ENCODE measurements at regions not wholly inside any gene's neighbourhood (a gene's known extent, or its start where the extent isn't known, plus 50 kb on each side); places are given as distances from the start of the nearest gene placed in this dataset.

DNA sequence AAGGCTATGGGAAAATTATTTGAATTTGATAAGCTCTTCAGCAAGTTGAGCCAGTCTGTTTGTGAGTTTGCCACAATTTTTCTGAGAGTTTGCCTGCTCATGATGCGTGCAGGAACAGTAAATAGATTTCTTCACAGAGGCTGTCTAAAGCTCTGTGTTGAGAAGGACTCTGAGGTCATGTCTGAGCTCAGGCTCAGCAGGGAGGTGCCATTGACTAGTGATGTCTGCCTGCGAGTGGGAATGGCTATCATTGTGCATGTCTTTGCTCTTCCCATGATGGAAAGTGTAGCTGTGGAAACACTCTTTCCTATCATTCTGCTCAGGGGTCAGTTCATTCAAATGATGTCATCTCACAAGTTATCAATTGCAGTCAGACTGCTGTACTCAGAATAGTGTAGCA, 142.8 kb downstream of the RASEF start:
- Histone ChIP-seq H3K4me1 (peaks cover 37% of the 10 kb centered on the region), H3K4me3 (no peak overlapping the region), H3K27ac (no peak overlapping the region), H3K9me3 (peaks cover 28% of the 10 kb centered on the region), H3K4me2 (no peak overlapping the region), H3K9ac (no peak overlapping the region), H3K27me3 (no peaks in the 10 kb centered on the region), H4K20me1 (no peaks in the 10 kb centered on the region), H3K36me3 (peaks cover 13% of the 10 kb centered on the region; the same call in 1 of the 2 replicates)
- no peak for TF ChIP-seq Cebpa-rat (IDR thresholded peaks at IDR 0.05)

DNA sequence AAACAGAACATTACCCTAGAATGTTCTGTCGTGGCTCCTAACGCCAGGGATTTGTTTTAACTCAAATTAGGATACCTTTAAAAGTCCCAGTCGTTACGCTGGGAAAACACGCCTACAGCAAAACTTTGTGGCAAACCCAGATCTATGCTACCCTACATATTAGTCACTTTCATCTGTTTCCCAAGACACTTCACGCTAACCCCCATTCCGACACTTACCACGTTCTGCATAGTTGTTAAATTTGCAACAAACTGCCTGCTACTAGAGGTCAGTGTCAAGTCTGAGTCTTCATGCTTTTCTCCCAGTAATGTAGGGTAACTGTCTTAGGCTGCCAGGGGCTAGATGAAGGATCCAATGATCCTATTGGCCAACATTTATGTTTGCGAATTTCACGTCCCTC, 140.3 kb downstream of the RASEF start:
- peak overlapping the region; percentile 40; the same call in 1 of the 2 replicates for H3K9ac ChIP-seq
- H3K9me3 ChIP-seq, result peaks cover 3% of the 10 kb centered on the region

DNA sequence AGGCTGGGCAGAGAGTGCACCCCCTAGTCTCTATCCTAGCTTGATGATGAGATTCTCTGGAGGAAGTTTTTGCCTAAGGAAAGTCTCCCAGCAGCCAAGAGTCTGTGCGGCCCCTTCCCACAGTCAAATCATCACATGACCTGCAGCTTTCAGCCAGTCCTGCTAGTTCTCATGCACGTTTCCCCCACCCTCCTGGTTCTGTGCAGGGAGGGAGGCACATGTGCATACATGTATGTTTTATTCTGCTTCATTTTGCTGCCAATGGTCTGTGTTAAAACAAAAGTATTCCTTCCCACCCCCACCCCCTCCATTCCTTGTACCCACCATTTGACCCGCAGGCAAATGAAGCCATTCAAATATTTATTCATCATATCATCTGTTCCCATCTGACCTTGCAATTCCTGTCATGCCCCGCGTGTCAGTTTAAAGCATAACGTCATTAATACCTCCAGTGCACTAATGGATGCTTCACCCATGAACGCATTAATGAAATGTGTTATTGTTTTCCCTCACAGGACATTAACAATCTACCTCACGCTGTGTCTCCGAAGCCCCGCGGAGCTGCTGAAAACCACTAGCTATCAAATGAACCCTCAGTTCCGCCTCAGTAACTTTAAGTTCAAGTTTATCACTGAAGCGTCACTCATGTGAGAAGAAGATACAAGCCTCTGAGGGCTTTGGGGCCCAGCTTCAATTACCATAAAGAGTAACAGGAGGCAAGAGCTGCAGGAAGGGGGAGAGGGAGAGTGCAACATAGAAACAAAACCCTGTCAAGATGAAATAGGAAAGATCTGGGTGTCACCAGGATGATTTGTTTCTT, 139.6 kb downstream of the RASEF start:
- H3K4me2 ChIP-seq, result peak overlapping the region; percentile 72
- TF ChIP-seq Cebpa-rat (IDR thresholded peaks at IDR 0.05), result no peak

More for the DNA sequence above, 140.3 kb downstream of the RASEF start:
- Histone ChIP-seq H3K4me1 (peaks cover 46% of the 10 kb centered on the region), H3K27me3 (no peaks in the 10 kb centered on the region), H3K4me3 (peak overlapping the region; percentile 34; the same call in 1 of the 2 replicates), H3K27ac (peak overlapping the region; percentile 51), H3K36me3 (no peaks in the 10 kb centered on the region), H4K20me1 (no peaks in the 10 kb centered on the region), H3K4me2 (peak overlapping the region; percentile 72)
- TF ChIP-seq Cebpa-rat (IDR thresholded peaks at IDR 0.05), result no peak

DNA sequence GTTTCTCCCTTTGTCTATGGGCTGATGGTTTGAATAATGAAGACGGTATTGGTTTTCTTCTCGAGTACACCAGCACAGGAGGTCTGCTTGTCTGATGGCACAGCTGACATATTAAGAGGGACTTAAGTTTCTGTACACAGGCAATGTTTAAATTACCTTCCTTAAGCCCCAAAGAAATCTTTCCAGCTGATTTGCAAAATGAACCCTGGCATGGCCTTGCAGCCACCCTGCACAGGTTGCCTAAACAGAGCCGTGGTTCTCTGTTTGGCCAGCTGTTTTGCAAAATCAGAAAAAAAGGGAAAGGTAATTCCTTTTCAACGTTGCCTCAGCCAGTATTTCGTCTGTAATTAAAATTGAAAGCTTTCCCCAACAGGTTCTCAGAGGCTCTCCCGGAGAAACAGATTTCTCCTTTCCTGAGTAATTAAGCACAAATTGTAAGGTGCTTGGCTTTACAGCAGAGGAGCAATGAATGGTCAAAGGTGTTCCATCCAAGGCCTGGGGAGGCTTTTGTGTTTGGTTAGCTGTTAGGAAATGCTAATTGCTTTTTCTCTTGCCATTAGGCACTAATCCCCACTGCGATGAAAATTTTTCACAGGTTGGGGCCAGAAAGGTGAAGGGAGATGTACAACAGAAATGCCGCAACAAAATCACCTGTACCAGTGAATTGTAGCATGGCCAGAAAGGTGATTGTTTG, 138.9 kb downstream of the RASEF start:
- no peak for TF ChIP-seq Cebpa-rat (IDR thresholded peaks at IDR 0.05)
- Histone ChIP-seq H3K9me3 (no peaks in the 10 kb centered on the region), H3K4me2 (peak overlapping the region; percentile 72), H4K20me1 (no peaks in the 10 kb centered on the region), H3K36me3 (no peaks in the 10 kb centered on the region), H3K27ac (peak overlapping the region; percentile 29), H3K4me1 (peaks cover 46% of the 10 kb centered on the region), H3K9ac (0 out of 2 replicates have a peak overlapping the region, but pooled peaks have one; percentile 8), H3K27me3 (no peaks in the 10 kb centered on the region), H3K4me3 (peak overlapping the region; percentile 2; the same call in 1 of the 2 replicates)

More for the DNA sequence above, 139.6 kb downstream of the RASEF start:
- peaks cover 46% of the 10 kb centered on the region for H3K4me1 ChIP-seq
- peak overlapping the region; percentile 40; the same call in 1 of the 2 replicates for H3K9ac ChIP-seq
- peak overlapping the region; percentile 51 for H3K27ac ChIP-seq
- H3K36me3 ChIP-seq, result no peaks in the 10 kb centered on the region
- H3K27me3 ChIP-seq, result no peaks in the 10 kb centered on the region
- no peaks in the 10 kb centered on the region for H3K9me3 ChIP-seq
- H4K20me1 ChIP-seq, result no peaks in the 10 kb centered on the region
- H3K4me3 ChIP-seq, result peak overlapping the region; percentile 34; the same call in 1 of the 2 replicates

Measured in BLaER1 (cell line).